Karpas-422 (cell line): ENCODE measurements at regions not wholly inside any gene's neighbourhood (a gene's known extent, or its start where the extent isn't known, plus 50 kb on each side); places are given as distances from the start of the nearest gene placed in this dataset.
"Not testable (repeated sequence)": the region's sequence is repeated elsewhere in the genome, so short reads cannot be mapped to it uniquely, and the experiment has no call there.

ENCODE experiments used
- DNase-seq: peaks from one replicate; pipeline ENCODE4 v3.0.0-alpha.2; 2015
- H2AFZ ChIP-seq: fragments of 200-600 bp; sonication (generic); 2 replicates; pipeline ENCODE4 v1.6.1; 2014; ENCODE audit warnings: antibody characterized with exemption, low read length, mixed read lengths
- H3K27ac ChIP-seq: fragments of 200-600 bp; sonication (generic); 2 replicates; pipeline ENCODE4 v1.5.1; 2014; ENCODE audit warnings: mild to moderate bottlenecking, low read length, moderate library complexity
- H3K27me3 ChIP-seq: fragments of 200-600 bp; sonication (generic); 2 replicates; pipeline ENCODE4 v1.6.1; 2014; ENCODE audit warnings: low read length, mixed read lengths
- H3K36me3 ChIP-seq: fragments of 200-600 bp; sonication (generic); 2 replicates; pipeline ENCODE4 v1.6.1; 2014; ENCODE audit warnings: low read length, mixed read lengths; ENCODE audit not compliant: insufficient read depth
- H3K4me1 ChIP-seq: fragments of 200-600 bp; sonication (generic); 2 replicates; pipeline ENCODE4 v1.6.1; 2014; ENCODE audit warnings: mild to moderate bottlenecking, low read length, mixed read lengths
- H3K4me2 ChIP-seq: fragments of 200-600 bp; sonication (generic); 2 replicates; pipeline ENCODE4 v1.6.1; 2014; ENCODE audit warnings: low read length, low read depth, mild to moderate bottlenecking; ENCODE audit not compliant: poor library complexity, severe bottlenecking
- H3K4me3 ChIP-seq: fragments of 200-600 bp; sonication (generic); 2 replicates; pipeline ENCODE4 v1.5.1; 2014; ENCODE audit warnings: mild to moderate bottlenecking, antibody characterized with exemption, low read length, mixed read lengths
- H3K79me2 ChIP-seq: fragments of 200-600 bp; sonication (generic); 2 replicates; pipeline ENCODE4 v1.6.1; 2014; ENCODE audit warnings: mild to moderate bottlenecking, low read length, mixed read lengths
- H3K9ac ChIP-seq: fragments of 200-600 bp; sonication (generic); 2 replicates; pipeline ENCODE4 v1.6.0; 2014; ENCODE audit warnings: low read length
- H3K9me2 ChIP-seq: fragments of 200-600 bp; sonication (generic), shearing (Covaris generic); replicated peaks from 2 replicates; pipeline ENCODE4 v1.6.0; 2014; ENCODE audit warnings: mild to moderate bottlenecking, low read length, moderate library complexity; ENCODE audit not compliant: insufficient read depth
- H3K9me3 ChIP-seq: fragments of 300-700, 200-600 bp; sonication (generic); 2 replicates; pipeline ENCODE4 v1.6.1; 2014; ENCODE audit warnings: low read length, mixed read lengths
- H4K20me1 ChIP-seq: fragments of 200-600 bp; sonication (generic); 2 replicates; pipeline ENCODE4 v1.6.1; 2014; ENCODE audit warnings: mild to moderate bottlenecking, antibody characterized with exemption, low read length, low read depth; ENCODE audit not compliant: insufficient read depth

DNA sequence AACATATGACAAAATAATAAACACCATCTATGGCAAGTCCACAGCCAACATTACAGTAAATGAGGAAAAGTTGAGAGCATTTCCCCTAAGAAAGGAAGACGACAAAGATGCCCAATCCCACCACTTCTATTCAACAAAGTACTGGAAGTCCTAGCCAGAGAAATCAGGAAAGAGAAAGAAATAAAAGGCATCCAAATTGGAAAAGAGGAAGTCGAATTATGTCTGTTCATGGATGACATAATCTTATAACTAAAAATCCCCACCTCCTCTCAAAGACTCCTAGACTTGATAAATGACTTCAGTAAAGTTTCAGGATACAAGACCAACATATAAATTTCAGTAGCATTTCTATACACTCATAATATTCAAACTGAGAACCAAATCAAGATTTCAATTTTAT lies 288.5 kb upstream of the POT1 start:
- H3K4me3 ChIP-seq, result no peak overlapping the region
- H3K4me1 ChIP-seq, result no peaks in the 10 kb centered on the region
- H3K4me2 ChIP-seq, result no peak overlapping the region
- H3K9me2 ChIP-seq, result no peaks in the 10 kb centered on the region
- H4K20me1 ChIP-seq, result no peaks in the 10 kb centered on the region
- no peaks in the 10 kb centered on the region for H3K27me3 ChIP-seq
- no peak for DNase-seq
- H2AFZ ChIP-seq, result no peak overlapping the region
- peaks cover 16% of the 10 kb centered on the region for H3K9me3 ChIP-seq
- H3K36me3 ChIP-seq, result no peaks in the 10 kb centered on the region
- no peak overlapping the region for H3K9ac ChIP-seq
- H3K79me2 ChIP-seq, result no peaks in the 10 kb centered on the region
- no peak overlapping the region for H3K27ac ChIP-seq

DNA sequence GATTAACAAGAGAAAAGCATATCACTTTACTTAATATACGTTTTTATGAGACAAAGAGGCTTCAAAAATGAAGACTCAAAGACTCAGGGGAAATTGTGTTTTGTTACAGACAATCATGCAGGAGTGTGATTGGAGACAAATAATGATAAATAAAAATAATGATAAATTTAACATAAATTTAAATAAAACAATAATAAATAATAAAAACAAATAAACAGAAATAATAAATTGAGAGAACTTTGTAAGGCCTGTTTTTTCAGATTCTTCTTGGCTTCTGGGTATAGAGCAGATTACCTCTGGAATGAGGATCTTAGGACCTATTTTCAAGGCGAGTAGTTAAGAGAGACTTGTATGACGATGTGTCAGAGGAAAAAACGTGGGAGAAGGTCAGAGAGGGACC lies 271.4 kb upstream of the POT1 start:
- Histone ChIP-seq H3K9ac (no peak overlapping the region), H3K79me2 (no peaks in the 10 kb centered on the region), H3K27me3 (no peaks in the 10 kb centered on the region), H3K4me1 (no peaks in the 10 kb centered on the region), H4K20me1 (no peaks in the 10 kb centered on the region), H3K36me3 (no peaks in the 10 kb centered on the region), H3K27ac (no peak overlapping the region), H3K9me3 (peaks cover 17% of the 10 kb centered on the region; the same call in 1 of the 2 replicates), H3K4me3 (no peak overlapping the region), H3K4me2 (no peak overlapping the region), H3K9me2 (no peaks in the 10 kb centered on the region), H2AFZ (no peak overlapping the region)
- DNase-seq, result no peak

DNA sequence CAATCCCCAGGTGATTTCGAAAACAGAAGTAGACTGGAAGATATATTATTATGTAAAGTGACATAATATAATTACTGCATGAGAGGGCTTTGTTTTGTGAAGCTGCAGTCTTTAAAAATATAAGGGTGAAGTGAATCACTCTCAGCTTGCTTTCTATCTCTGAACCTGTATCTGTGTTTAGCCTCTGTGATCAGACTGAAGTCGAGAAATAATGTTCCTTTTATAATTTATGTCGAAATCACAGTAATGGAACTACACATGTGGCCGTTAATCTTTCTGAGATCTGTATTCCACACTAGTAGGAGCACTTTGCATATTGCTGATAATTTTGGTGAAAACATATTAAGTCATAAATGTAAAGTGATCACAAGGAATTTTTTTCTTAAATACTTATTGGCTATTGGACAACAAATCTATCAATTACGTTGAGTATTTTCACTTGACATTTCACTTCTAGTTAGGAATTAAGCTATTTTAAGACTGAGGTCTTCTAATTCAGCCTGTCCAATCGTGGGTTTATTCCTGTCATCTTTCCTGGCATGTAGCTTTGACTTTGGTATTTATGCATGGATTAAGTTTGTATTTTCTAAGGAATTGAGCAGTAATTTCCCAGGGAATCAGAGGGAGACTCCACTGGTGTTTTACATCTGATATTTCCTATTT lies 268.2 kb upstream of the POT1 start:
- Histone ChIP-seq H3K36me3 (no peaks in the 10 kb centered on the region), H3K9me2 (no peaks in the 10 kb centered on the region), H3K4me2 (no peak overlapping the region), H3K4me3 (no peak overlapping the region), H3K4me1 (no peaks in the 10 kb centered on the region), H3K27me3 (no peaks in the 10 kb centered on the region), H3K27ac (no peak overlapping the region), H3K9ac (no peak overlapping the region), H3K79me2 (no peaks in the 10 kb centered on the region), H4K20me1 (no peaks in the 10 kb centered on the region), H2AFZ (no peak overlapping the region), H3K9me3 (peaks cover 18% of the 10 kb centered on the region; the same call in 1 of the 2 replicates)
- DNase-seq, result no peak

DNA sequence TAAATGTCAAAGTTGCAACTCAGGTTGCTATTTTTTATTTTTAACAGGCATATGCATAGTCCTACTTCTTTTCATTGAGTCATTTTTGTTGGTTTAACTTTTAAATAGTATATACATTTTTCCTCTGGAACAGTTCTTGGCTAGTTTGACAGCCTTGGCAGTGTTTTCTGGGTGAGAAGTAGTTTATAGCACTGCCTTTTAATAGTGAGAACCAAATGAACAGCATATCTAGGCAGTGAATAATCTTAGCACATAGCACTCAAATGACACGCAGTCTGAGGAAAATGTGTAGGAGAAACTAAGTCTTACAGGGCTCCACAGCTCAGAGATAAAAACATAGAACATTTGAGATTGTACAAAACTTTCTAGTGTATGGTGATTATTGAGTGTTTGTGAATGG lies 265.5 kb upstream of the POT1 start:
- H3K79me2 ChIP-seq, result no peaks in the 10 kb centered on the region
- H3K9ac ChIP-seq, result no peak overlapping the region

DNA sequence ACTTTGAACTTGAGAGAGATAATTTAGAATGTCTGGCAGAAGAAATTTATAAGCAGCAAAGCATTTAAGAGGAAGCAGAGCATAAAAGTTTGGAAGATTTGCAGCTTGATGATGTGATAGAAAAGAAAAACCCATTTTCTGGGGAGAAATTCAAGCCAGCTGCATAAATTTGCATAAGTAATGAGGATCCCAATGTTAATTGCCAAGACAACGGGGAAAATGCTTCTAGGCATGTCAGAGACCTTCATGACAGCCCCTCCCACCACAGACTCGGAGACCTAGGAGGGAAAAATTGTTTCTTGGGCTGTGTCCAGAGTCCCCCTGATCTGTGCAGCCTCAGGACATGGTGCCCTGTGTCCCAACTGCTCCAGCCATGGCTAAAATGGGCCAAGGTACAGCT lies 263.6 kb upstream of the POT1 start:
- no peak overlapping the region for H2AFZ ChIP-seq
- H3K27ac ChIP-seq, result no peak overlapping the region
- no peak for DNase-seq
- no peaks in the 10 kb centered on the region for H3K27me3 ChIP-seq
- no peaks in the 10 kb centered on the region for H3K9me2 ChIP-seq
- H3K9me3 ChIP-seq, result peaks cover 14% of the 10 kb centered on the region
- H3K4me2 ChIP-seq, result no peak overlapping the region
- H4K20me1 ChIP-seq, result no peaks in the 10 kb centered on the region
- H3K79me2 ChIP-seq, result no peaks in the 10 kb centered on the region
- H3K4me1 ChIP-seq, result no peaks in the 10 kb centered on the region
- H3K9ac ChIP-seq, result no peak overlapping the region
- H3K36me3 ChIP-seq, result no peaks in the 10 kb centered on the region
- no peak overlapping the region for H3K4me3 ChIP-seq

More for the DNA sequence above, 265.5 kb upstream of the POT1 start:
- H3K4me1 ChIP-seq, result no peaks in the 10 kb centered on the region
- no peaks in the 10 kb centered on the region for H3K36me3 ChIP-seq
- H2AFZ ChIP-seq, result no peak overlapping the region
- no peaks in the 10 kb centered on the region for H3K27me3 ChIP-seq
- H3K4me2 ChIP-seq, result no peak overlapping the region
- peaks cover 21% of the 10 kb centered on the region for H3K9me3 ChIP-seq
- no peaks in the 10 kb centered on the region for H3K9me2 ChIP-seq
- no peak overlapping the region for H3K27ac ChIP-seq
- H3K4me3 ChIP-seq, result no peak overlapping the region
- no peak for DNase-seq
- H4K20me1 ChIP-seq, result no peaks in the 10 kb centered on the region

DNA sequence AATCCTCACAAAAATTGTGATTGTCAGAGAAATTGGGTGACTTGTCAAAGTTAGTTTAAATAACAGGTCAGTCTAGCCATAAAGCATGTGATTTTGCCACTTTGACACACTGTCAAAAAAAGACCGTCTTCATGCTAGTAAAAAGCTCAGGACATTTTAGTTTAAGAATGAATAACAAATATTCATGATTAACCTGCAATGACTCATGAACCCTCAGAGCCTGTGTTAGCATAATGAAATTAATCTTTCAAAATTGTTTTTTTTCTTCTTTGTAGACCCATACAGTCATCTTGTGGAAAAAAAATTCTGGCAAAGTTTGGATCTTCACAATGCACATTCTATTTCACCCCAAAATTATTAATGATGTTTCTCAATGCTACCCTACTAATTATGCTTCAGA lies 255.2 kb upstream of the POT1 start:
- Histone ChIP-seq H3K27ac (no peak overlapping the region), H3K4me2 (no peak overlapping the region), H3K9ac (no peak overlapping the region), H3K4me3 (no peak overlapping the region), H2AFZ (no peak overlapping the region), H3K9me2 (no peaks in the 10 kb centered on the region), H3K79me2 (no peaks in the 10 kb centered on the region), H3K27me3 (no peaks in the 10 kb centered on the region), H3K4me1 (no peaks in the 10 kb centered on the region), H3K36me3 (no peaks in the 10 kb centered on the region), H3K9me3 (peaks cover 13% of the 10 kb centered on the region), H4K20me1 (no peaks in the 10 kb centered on the region)
- no peak for DNase-seq

DNA sequence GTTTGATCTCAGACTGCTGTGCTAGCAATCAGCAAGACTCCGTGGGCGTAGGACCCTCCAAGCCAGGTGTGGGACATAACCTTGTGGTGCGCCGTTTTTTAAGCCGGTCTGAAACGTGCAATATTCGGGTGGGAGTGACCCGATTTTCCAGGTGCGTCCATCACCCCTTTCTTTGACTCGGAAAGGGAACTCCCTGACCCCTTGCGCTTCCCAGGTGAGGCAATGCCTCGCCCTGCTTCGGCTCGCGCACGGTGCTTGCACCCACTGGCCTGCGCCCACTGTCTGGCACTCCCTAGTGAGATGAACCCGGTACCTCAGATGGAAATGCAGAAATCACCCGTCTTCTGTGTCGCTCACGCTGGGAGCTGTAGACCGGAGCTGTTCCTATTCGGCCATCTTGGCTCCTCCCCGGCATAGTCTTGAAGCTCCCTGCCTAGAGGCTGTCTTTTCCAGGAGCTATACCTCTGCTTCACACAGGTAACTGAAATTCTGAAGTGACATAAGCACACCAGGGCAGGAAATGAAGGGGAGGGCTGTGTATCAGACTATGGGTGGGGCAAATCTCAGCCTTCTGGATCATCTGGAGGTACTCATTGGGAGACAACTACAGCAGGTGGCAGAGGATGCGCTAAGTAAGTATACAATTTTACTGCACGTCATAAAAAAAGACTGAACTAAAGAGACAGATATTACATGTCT lies 252.1 kb upstream of the POT1 start:
- not testable (repeated sequence) for H3K36me3 ChIP-seq, H3K9me3 ChIP-seq, H3K9ac ChIP-seq, H3K79me2 ChIP-seq, H3K27me3 ChIP-seq, DNase-seq, H3K4me1 ChIP-seq, H2AFZ ChIP-seq, H3K27ac ChIP-seq, H3K4me2 ChIP-seq, H4K20me1 ChIP-seq, H3K4me3 ChIP-seq, H3K9me2 ChIP-seq

DNA sequence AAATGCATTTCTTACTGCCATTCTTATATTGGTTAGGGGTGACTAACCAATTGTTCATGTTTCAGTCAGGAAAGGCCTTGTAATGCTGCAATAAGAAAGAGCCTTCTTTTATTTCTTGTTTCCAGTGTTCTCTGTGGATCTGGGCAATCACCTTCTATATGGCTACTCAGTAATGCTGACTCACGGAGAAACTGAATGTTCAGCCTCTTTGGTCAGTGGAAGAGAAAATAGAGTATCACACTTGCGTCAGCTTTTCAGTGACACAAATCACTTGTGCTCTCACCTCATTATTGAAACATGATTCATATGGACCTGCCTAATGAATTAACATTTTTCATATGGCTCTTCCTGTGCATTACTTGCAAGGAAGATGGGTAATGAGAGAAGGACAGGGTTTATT lies 243.9 kb upstream of the POT1 start:
- Histone ChIP-seq H4K20me1 (no peaks in the 10 kb centered on the region), H3K4me3 (no peak overlapping the region), H3K27me3 (no peaks in the 10 kb centered on the region), H3K27ac (no peak overlapping the region), H3K79me2 (no peaks in the 10 kb centered on the region), H3K9me2 (no peaks in the 10 kb centered on the region), H3K9me3 (0 out of 2 replicates have a peak, but pooled peaks cover 3% of the 10 kb centered on the region), H2AFZ (no peak overlapping the region), H3K9ac (no peak overlapping the region), H3K36me3 (no peaks in the 10 kb centered on the region), H3K4me2 (no peak overlapping the region), H3K4me1 (no peaks in the 10 kb centered on the region)
- no peak for DNase-seq
